ENCODE measurements at regions not wholly inside any gene's neighbourhood (a gene's known extent, or its start where the extent isn't known, plus 50 kb on each side); places are given as distances from the start of the nearest gene placed in this dataset.

DNA sequence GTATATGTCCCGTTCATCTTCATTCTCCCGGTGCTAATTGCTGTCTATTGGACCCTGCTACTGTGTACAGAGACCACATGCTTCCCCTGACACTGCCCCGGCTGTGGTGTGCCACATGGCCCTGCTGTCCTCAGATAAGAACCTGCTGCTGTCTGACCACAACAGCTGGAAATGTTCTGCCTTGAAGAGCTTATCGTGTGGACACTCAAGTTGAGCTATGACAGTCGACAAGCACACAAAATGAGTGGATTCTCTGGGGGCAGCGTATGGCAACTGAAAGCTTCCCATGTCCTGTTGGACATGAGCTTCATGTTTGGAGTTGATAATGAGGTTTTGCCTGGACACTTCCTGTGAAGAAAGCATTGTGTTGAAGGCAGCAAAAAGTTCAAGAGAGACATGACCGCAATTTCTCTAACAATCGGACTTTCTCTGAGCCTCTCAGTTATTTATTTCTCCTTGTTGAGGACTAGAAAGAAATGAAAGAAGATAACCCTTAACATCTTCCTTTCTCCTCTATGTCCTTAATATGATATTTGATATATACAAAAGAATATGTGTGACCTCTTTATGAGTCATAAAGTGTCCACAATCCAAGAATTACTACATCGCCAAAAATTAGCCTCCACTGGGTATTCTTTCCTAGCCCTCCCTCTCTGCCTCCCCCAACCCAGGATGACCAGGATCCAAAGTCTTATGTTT is 187.1 kb upstream of the TCF21 start:
- no peak for TF ChIP-seq CTCF (IDR thresholded peaks at IDR 0.05; ENCODE audit: borderline replicate concordance, control extremely low read depth, extremely low read depth, insufficient read depth, missing control alignments)
- in situ Hi-C loops (cut with MboI; ENCODE audit: low sequenced_read_pairs, unreplicated experiment), result no loop called here
- DNase-seq (ENCODE audit: low spot score), result no peak

GRCh38 chr6:133704371-133704770 is 184.5 kb upstream of the TCF21 start:
- in situ Hi-C loops (cut with MboI; ENCODE audit: low sequenced_read_pairs, unreplicated experiment), result no loop called here
- DNase-seq (ENCODE audit: low spot score), result no peak
- no peak for TF ChIP-seq CTCF (IDR thresholded peaks at IDR 0.05; ENCODE audit: borderline replicate concordance, control extremely low read depth, extremely low read depth, insufficient read depth, missing control alignments)

DNA sequence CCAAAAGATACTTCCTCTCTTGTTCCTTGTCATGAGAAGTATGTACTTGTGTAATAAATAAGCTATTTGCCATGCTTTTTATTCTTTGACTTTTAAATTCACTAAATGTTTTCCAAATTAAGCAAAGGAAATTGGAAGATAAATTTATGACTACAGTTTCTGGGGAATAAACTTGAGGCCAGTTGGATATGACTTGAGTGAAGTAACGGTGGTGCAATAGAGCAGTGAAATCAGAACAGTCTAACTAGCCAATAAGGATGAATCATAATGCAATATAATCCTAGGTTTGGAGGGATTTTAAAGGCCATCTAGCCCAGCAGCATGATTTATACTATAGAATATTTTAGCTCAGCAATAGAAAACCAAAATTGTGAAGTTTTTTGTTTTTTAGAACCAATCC is 183.8 kb upstream of the TCF21 start:
- in situ Hi-C loops (cut with MboI; ENCODE audit: low sequenced_read_pairs, unreplicated experiment), result no loop called here
- TF ChIP-seq CTCF (IDR thresholded peaks at IDR 0.05; ENCODE audit: borderline replicate concordance, control extremely low read depth, extremely low read depth, insufficient read depth, missing control alignments), result no peak
- no peak for DNase-seq (ENCODE audit: low spot score)

- in situ Hi-C loops (cut with MboI; ENCODE audit: low sequenced_read_pairs, unreplicated experiment), result no loop called here
- no peak for DNase-seq (ENCODE audit: low spot score)
- no peak for TF ChIP-seq CTCF (IDR thresholded peaks at IDR 0.05; ENCODE audit: borderline replicate concordance, control extremely low read depth, extremely low read depth, insufficient read depth, missing control alignments)
Observed at GRCh38 chr6:133705731-133706130, 183.2 kb upstream of the TCF21 start.

- no peak for DNase-seq (ENCODE audit: low spot score)
- TF ChIP-seq CTCF (IDR thresholded peaks at IDR 0.05; ENCODE audit: borderline replicate concordance, control extremely low read depth, extremely low read depth, insufficient read depth, missing control alignments), result no peak
- in situ Hi-C loops (cut with MboI; ENCODE audit: low sequenced_read_pairs, unreplicated experiment), result no loop called here
Observed at GRCh38 chr6:133707456-133707855, 181.5 kb upstream of the TCF21 start.

- in situ Hi-C loops (cut with MboI; ENCODE audit: low sequenced_read_pairs, unreplicated experiment), result no loop called here
- no peak for TF ChIP-seq CTCF (IDR thresholded peaks at IDR 0.05; ENCODE audit: borderline replicate concordance, control extremely low read depth, extremely low read depth, insufficient read depth, missing control alignments)
- DNase-seq (ENCODE audit: low spot score), result no peak
Observed at GRCh38 chr6:133710826-133711225, 178.1 kb upstream of the TCF21 start.
